Stomach (tissue), 8 donors: ENCODE measurements at regions not wholly inside any gene's neighbourhood (a gene's known extent, or its start where the extent isn't known, plus 50 kb on each side); places are given as distances from the start of the nearest gene placed in this dataset.

Experiments used
- DNase-seq, 2 donors: peaks; one replicate each; pipeline versions ENCODE4 v3.0.0 to v3.0.0-alpha.2; 2013 to 2019
- H3K27ac ChIP-seq, 5 donors: fragments of 200-600 bp in 4 of 5; sonication (generic) in 4 of 5; one replicate each; pipeline ENCODE4 v1.5.1; 2013 to 2019; ENCODE audit warnings: mild to moderate bottlenecking in 1 of 5, moderate library complexity in 1 of 5
- H3K27me3 ChIP-seq, 3 donors: fragments of 200-600 bp; sonication (generic); one replicate each; pipeline ENCODE4 v1.5.1; 2017 to 2019; ENCODE audit warnings: mixed run types in 1 of 3
- H3K36me3 ChIP-seq, 4 donors: fragments of 200-600 bp; sonication (generic); 1 replicate in 3 of 4; 2 replicates in 1 of 4; pipeline ENCODE4 v1.5.1; 2016 to 2019
- H3K4me1 ChIP-seq, 4 donors: fragments of 200-600 bp; sonication (generic); one replicate each; pipeline ENCODE4 v1.5.1; 2016 to 2019
- H3K4me3 ChIP-seq, 4 donors: fragments of 200-600 bp; sonication (generic) in 3 of 4; one replicate each; pipeline ENCODE4 v1.5.1; 2016 to 2019; ENCODE audit warnings: mild to moderate bottlenecking in 1 of 4
- H3K9me3 ChIP-seq, 4 donors: fragments of 200-600 bp; sonication (generic); one replicate each; pipeline ENCODE4 v1.5.1; 2016 to 2019
- CTCF ChIP-seq, 7 experiments: fragments of 450-650 bp in 4 of 7; fragments of 200-600 bp in 3 of 7; sonication (generic) in 3 of 7; IDR thresholded peaks; one replicate each; pipeline ENCODE4 v1.5.1; 2016 to 2019; ENCODE audit warnings: antibody characterized with exemption in 7 of 7, control low read depth in 2 of 7, mild to moderate bottlenecking in 1 of 7
- EP300 ChIP-seq: sonication (generic); formaldehyde crosslinking; IDR thresholded peaks from one replicate; pipeline ENCODE4 v1.6.1; 2017; ENCODE audit warnings: antibody characterized with exemption
- POLR2A ChIP-seq, 4 donors: fragments of 450-650 bp; IDR thresholded peaks; one replicate each; pipeline ENCODE4 v1.6.1; 2016; ENCODE audit warnings: antibody characterized with exemption in 4 of 4, control low read depth in 2 of 4, mild to moderate bottlenecking in 1 of 4, moderate library complexity in 1 of 4
- POLR2AphosphoS5 ChIP-seq, 3 donors: sonication (generic); formaldehyde crosslinking; IDR thresholded peaks; one replicate each; pipeline ENCODE4 v1.6.1; 2016; ENCODE audit warnings: antibody characterized with exemption in 3 of 3
- WGBS, 5 donors: extraction: QIAGEN DNeasy Blood & Tissue Kit in 3 of 5; methylation state at CpG; one replicate each; pipeline versions ENCODE4 v1.1.5 to v1.1.7; 2013 to 2018; 5-methylcytosine and 5-hydroxymethylcytosine counted together
- intact Hi-C: fragments of 100-400 bp; cut with DNase I; formaldehyde crosslinking; loops from one replicate; pipeline ENCODE4 v1.15.1; 2023; ENCODE audit warnings: low total_unique reads
- donor health status: healthy with polysubstance abuse.
- donor health status: Bipolar disorder and iron deficiency.
- donor health status: healthy.

GRCh38 chr12:41769810-41770209, 374.9 kb downstream of the GXYLT1 start:
- Histone ChIP-seq H3K27me3 (no peaks in the 10 kb centered on the region), H3K4me1 (no peaks in the 10 kb centered on the region), H3K9me3 (no peaks in the 10 kb centered on the region), H3K36me3 (no peaks in the 10 kb centered on the region), H3K4me3 (no peak overlapping the region), H3K27ac (no peak overlapping the region)
- no peak for TF ChIP-seq CTCF (IDR thresholded peaks at IDR 0.05)
- TF ChIP-seq POLR2AphosphoS5 (IDR thresholded peaks at IDR 0.05) = no peak
- TF ChIP-seq POLR2A (IDR thresholded peaks at IDR 0.05) = no peak
- no peak for TF ChIP-seq EP300
- WGBS, 5 donors = 38 to 75% (median 46%) methylated on average over 1 of the region's 1 CpG
- intact Hi-C loops = no loop called here
- DNase-seq = no peak

GRCh38 chr12:41768456-41768855, 376.2 kb downstream of the GXYLT1 start:
- TF ChIP-seq POLR2A (IDR thresholded peaks at IDR 0.05) = no peak
- TF ChIP-seq EP300 = no peak
- TF ChIP-seq POLR2AphosphoS5 (IDR thresholded peaks at IDR 0.05) = no peak
- no peak for TF ChIP-seq CTCF (IDR thresholded peaks at IDR 0.05)
- Histone ChIP-seq H3K27ac (no peak overlapping the region), H3K36me3 (no peaks in the 10 kb centered on the region), H3K4me3 (no peak overlapping the region), H3K4me1 (no peaks in the 10 kb centered on the region), H3K27me3 (no peaks in the 10 kb centered on the region), H3K9me3 (no peaks in the 10 kb centered on the region)
- WGBS, 5 donors = 88 to 93% (median 89%) methylated on average over 7 of the region's 7 CpGs
- intact Hi-C loops = no loop called here
- no peak for DNase-seq

GRCh38 chr12:41762691-41763090, 382.0 kb downstream of the GXYLT1 start:
- Histone ChIP-seq H3K9me3 (no peaks in the 10 kb centered on the region), H3K4me3 (no peak overlapping the region), H3K4me1 (no peaks in the 10 kb centered on the region), H3K36me3 (no peaks in the 10 kb centered on the region), H3K27ac (no peak overlapping the region), H3K27me3 (no peaks in the 10 kb centered on the region)
- no peak for DNase-seq
- intact Hi-C loops = no loop called here
- no peak for TF ChIP-seq POLR2A (IDR thresholded peaks at IDR 0.05)
- TF ChIP-seq POLR2AphosphoS5 (IDR thresholded peaks at IDR 0.05) = no peak
- TF ChIP-seq CTCF (IDR thresholded peaks at IDR 0.05) = no peak
- TF ChIP-seq EP300 = no peak
- 69 to 81% (median 75%) methylated on average over 3 of the region's 3 CpGs for WGBS, 5 donors

GRCh38 chr12:41745593-41745992, 399.1 kb downstream of the GXYLT1 start:
- H3K4me3 ChIP-seq = no peak overlapping the region
- WGBS, 5 donors = 62 to 86% (median 74%) methylated on average over 3 of the region's 3 CpGs
- intact Hi-C loops = no loop called here
- TF ChIP-seq POLR2A (IDR thresholded peaks at IDR 0.05) (no peak), POLR2AphosphoS5 (IDR thresholded peaks at IDR 0.05) (no peak)
- DNase-seq = no peak
- no peaks in the 10 kb centered on the region for H3K36me3 ChIP-seq
- H3K4me1 ChIP-seq = no peaks in the 10 kb centered on the region
- H3K27ac ChIP-seq = no peak overlapping the region
- H3K27me3 ChIP-seq = no peaks in the 10 kb centered on the region
- H3K9me3 ChIP-seq = peaks cover 0 to 6% (median 0%) of the 10 kb centered on the region in 4 donors

GRCh38 chr12:41743835-41744234, 400.8 kb downstream of the GXYLT1 start:
- intact Hi-C loops = no loop called here
- Histone ChIP-seq H3K4me3 (no peak overlapping the region), H3K27ac (no peak overlapping the region), H3K27me3 (no peaks in the 10 kb centered on the region), H3K4me1 (no peaks in the 10 kb centered on the region), H3K36me3 (no peaks in the 10 kb centered on the region), H3K9me3 (no peaks in the 10 kb centered on the region)
- TF ChIP-seq EP300 (no peak), POLR2AphosphoS5 (IDR thresholded peaks at IDR 0.05) (no peak), CTCF (IDR thresholded peaks at IDR 0.05) (no peak), POLR2A (IDR thresholded peaks at IDR 0.05) (no peak)
- WGBS, 5 donors = 85 to 93% (median 88%) methylated on average over 4 of the region's 4 CpGs
- no peak for DNase-seq
